H9 (cell line): ENCODE measurements at regions not wholly inside any gene's neighbourhood (a gene's known extent, or its start where the extent isn't known, plus 50 kb on each side); places are given as distances from the start of the nearest gene placed in this dataset.

Experiments
- DNase-seq: peaks from one replicate; pipeline ENCODE4 v3.0.0-alpha.2; 2017
- H2AFZ ChIP-seq: one replicate; pipeline ENCODE4 v1.6.1; 2013; ENCODE audit warnings: mild to moderate bottlenecking, low read length, control low read depth, moderate library complexity
- H2AK5ac ChIP-seq: 2 replicates; pipeline ENCODE4 v1.6.1; 2013; ENCODE audit warnings: low read length, control low read depth, mixed read lengths; ENCODE audit not compliant: insufficient read length
- H2BK120ac ChIP-seq: one replicate; pipeline ENCODE4 v1.6.1; 2013; ENCODE audit warnings: low read depth, mild to moderate bottlenecking, low read length, control low read depth, inconsistent platforms; ENCODE audit not compliant: poor library complexity, severe bottlenecking
- H2BK12ac ChIP-seq: 2 replicates; pipeline ENCODE4 v1.6.1; 2013; ENCODE audit warnings: low read length, control low read depth, mixed read lengths, low read depth; ENCODE audit not compliant: insufficient read length
- H2BK15ac ChIP-seq: 2 replicates; pipeline ENCODE4 v1.6.1; 2013; ENCODE audit warnings: low read depth, low read length, control low read depth
- H2BK20ac ChIP-seq: one replicate; pipeline ENCODE4 v1.6.1; 2013; ENCODE audit warnings: low read depth, mild to moderate bottlenecking, low read length, control low read depth, inconsistent platforms; ENCODE audit not compliant: poor library complexity, severe bottlenecking
- H2BK5ac ChIP-seq: 2 replicates; pipeline ENCODE4 v1.6.1; 2013; ENCODE audit warnings: low read length, control low read depth, mixed read lengths; ENCODE audit not compliant: insufficient read length
- H3K14ac ChIP-seq: 2 replicates; pipeline ENCODE4 v1.6.1; 2013; ENCODE audit warnings: low read length, control low read depth; ENCODE audit not compliant: insufficient read depth
- H3K18ac ChIP-seq: 2 replicates; pipeline ENCODE4 v1.6.1; 2013; ENCODE audit warnings: low read depth, mild to moderate bottlenecking, mixed read lengths, low read length, control low read depth; ENCODE audit not compliant: insufficient read length
- H3K23ac ChIP-seq: 2 replicates; pipeline ENCODE4 v1.6.1; 2013; ENCODE audit warnings: low read length, control low read depth, mixed read lengths, low read depth; ENCODE audit not compliant: insufficient read length
- H3K23me2 ChIP-seq: 2 replicates; pipeline ENCODE4 v1.6.1; 2013; ENCODE audit warnings: low read depth, mild to moderate bottlenecking, mixed read lengths, low read length, control low read depth; ENCODE audit not compliant: insufficient read length, poor library complexity, severe bottlenecking
- H3K27ac ChIP-seq: 2 replicates; pipeline ENCODE4 v1.5.1; 2013; ENCODE audit warnings: low read length, control low read depth, mixed read lengths, low read depth; ENCODE audit not compliant: insufficient read length
- H3K27me3 ChIP-seq: 2 replicates; pipeline ENCODE4 v1.6.1; 2013; ENCODE audit warnings: low read length, control low read depth, inconsistent platforms; ENCODE audit not compliant: insufficient read depth
- H3K4ac ChIP-seq: 2 replicates; pipeline ENCODE4 v1.6.1; 2013; ENCODE audit warnings: low read depth, mild to moderate bottlenecking, control low read depth, inconsistent platforms, low read length, moderate library complexity
- H3K4me1 ChIP-seq: 2 replicates; pipeline ENCODE4 v1.6.1; 2013; ENCODE audit warnings: low read length, control low read depth, inconsistent platforms; ENCODE audit not compliant: insufficient read depth
- H3K4me2 ChIP-seq: 2 replicates; pipeline ENCODE4 v1.6.1; 2013; ENCODE audit warnings: low read length, control low read depth, mixed read lengths; ENCODE audit not compliant: insufficient read length, insufficient read depth
- H3K56ac ChIP-seq: 2 replicates; pipeline ENCODE4 v1.6.1; 2013; ENCODE audit warnings: low read depth, mild to moderate bottlenecking, mixed read lengths, low read length, control low read depth; ENCODE audit not compliant: insufficient read length
- H3K79me1 ChIP-seq: 2 replicates; pipeline ENCODE4 v1.6.1; 2013; ENCODE audit warnings: low read depth, mild to moderate bottlenecking, moderate library complexity, low read length, control low read depth, inconsistent platforms; ENCODE audit not compliant: insufficient read depth, poor library complexity, severe bottlenecking
- H3K79me2 ChIP-seq: 2 replicates; pipeline ENCODE4 v1.6.1; 2013; ENCODE audit warnings: low read length, control low read depth, inconsistent platforms; ENCODE audit not compliant: insufficient read depth
- H3K9ac ChIP-seq: 2 replicates; pipeline ENCODE4 v1.6.1; 2013; ENCODE audit warnings: low read length, control low read depth, mixed read lengths; ENCODE audit not compliant: insufficient read length; ENCODE audit errors: extremely low read depth
- H3K9me3 ChIP-seq: one replicate; pipeline ENCODE4 v1.6.1; 2013; ENCODE audit warnings: low read depth, low read length, inconsistent platforms; ENCODE audit not compliant: control insufficient read depth
- H3T11ph ChIP-seq: one replicate; pipeline ENCODE4 v1.6.1; 2013; ENCODE audit warnings: mild to moderate bottlenecking, low read length, control low read depth, inconsistent platforms
- H4K20me1 ChIP-seq: one replicate; pipeline ENCODE4 v1.6.1; 2013; ENCODE audit not compliant: control insufficient read depth, insufficient read length, insufficient read depth
- H4K5ac ChIP-seq: 2 replicates; pipeline ENCODE4 v1.6.1; 2013; ENCODE audit warnings: low read depth, mild to moderate bottlenecking, mixed read lengths, low read length, control low read depth; ENCODE audit not compliant: insufficient read length
- H4K8ac ChIP-seq: replicated peaks from 2 replicates; pipeline ENCODE4 v1.6.1; 2013; ENCODE audit warnings: low read length, control low read depth, mixed read lengths, low read depth; ENCODE audit not compliant: insufficient read length
- H4K91ac ChIP-seq: 2 replicates; pipeline ENCODE4 v1.6.1; 2013; ENCODE audit warnings: low read depth, mild to moderate bottlenecking, moderate library complexity, mixed read lengths, low read length, control low read depth; ENCODE audit not compliant: insufficient read length
- H3K27ac Mint-ChIP-seq, 3 experiments: 2 replicates in 2 of 3; 3 replicates in 1 of 3; pipeline ENCODE4 v1.8.0; 2020 to 2021; ENCODE audit warnings: mixed read lengths in 3 of 3, mild to moderate bottlenecking in 1 of 3, moderate library complexity in 1 of 3
- H3K27me3 Mint-ChIP-seq: 2 replicates; pipeline ENCODE4 v1.8.0; 2021; ENCODE audit warnings: low read depth, mild to moderate bottlenecking, moderate library complexity, mixed read lengths
- H3K36me3 Mint-ChIP-seq, 3 experiments: 2 replicates in 2 of 3; 3 replicates in 1 of 3; pipeline ENCODE4 v1.8.0; 2020 to 2021; ENCODE audit warnings: low read depth in 3 of 3, mixed read lengths in 3 of 3; ENCODE audit not compliant: insufficient read depth in 1 of 3
- H3K4me1 Mint-ChIP-seq, 2 experiments: 2 replicates each; pipeline ENCODE4 v1.8.0; 2020; ENCODE audit warnings: mixed read lengths in 2 of 2
- H3K4me3 Mint-ChIP-seq, 2 experiments: 2 replicates in 1 of 2; 3 replicates in 1 of 2; pipeline ENCODE4 v1.8.0; 2020 to 2021; ENCODE audit warnings: mild to moderate bottlenecking in 2 of 2, mixed read lengths in 2 of 2, moderate library complexity in 1 of 2
- H3K9me3 Mint-ChIP-seq, 2 experiments: 2 replicates in 1 of 2; 3 replicates in 1 of 2; pipeline ENCODE4 v1.8.0; 2020; ENCODE audit warnings: mild to moderate bottlenecking in 2 of 2, mixed read lengths in 2 of 2, moderate library complexity in 1 of 2
- CTCF ChIP-seq: fragments of 200-600 bp; sonication (generic); conservative IDR thresholded peaks from 3 replicates; pipeline ENCODE4 v1.8.0; 2021; ENCODE audit warnings: antibody characterized with exemption, mild to moderate bottlenecking
- WGBS: extraction: QIAGEN DNeasy Blood & Tissue Kit; methylation state at CpG from one replicate; pipeline ENCODE4 v1.1.7; 2013; ENCODE audit warnings: missing lambda C conversion rate, low lambda C conversion rate, mixed read lengths; ENCODE audit not compliant: insufficient read length; ENCODE audit errors: extremely low coverage; 5-methylcytosine and 5-hydroxymethylcytosine counted together

- Histone ChIP-seq H2AFZ (no peak overlapping the region), H3K23ac (no peak overlapping the region), H2BK15ac (no peak overlapping the region), H3K14ac (no peak overlapping the region), H4K8ac (no peak overlapping the region), H3K9ac (no peak overlapping the region), H3K4me2 (no peak overlapping the region), H4K91ac (no peak overlapping the region), H3K79me2 (no peaks in the 10 kb centered on the region), H3K4me1 (no peaks in the 10 kb centered on the region; the same call in 1 of the 2 replicates), H3K27ac (no peak overlapping the region), H4K5ac (no peak overlapping the region), H3K4ac (no peak overlapping the region), H3K27me3 (no peaks in the 10 kb centered on the region), H3T11ph (no peak overlapping the region), H3K9me3 (no peaks in the 10 kb centered on the region), H2AK5ac (no peak overlapping the region), H2BK12ac (no peak overlapping the region), H4K20me1 (no peaks in the 10 kb centered on the region), H3K18ac (no peak overlapping the region), H2BK120ac (no peak overlapping the region), H2BK20ac (no peak overlapping the region), H3K56ac (no peak overlapping the region), H3K79me1 (no peaks in the 10 kb centered on the region), H3K23me2 (no peaks in the 10 kb centered on the region), H2BK5ac (no peak overlapping the region)
- Mint-ChIP-seq H3K27ac (no peak overlapping the region), H3K9me3 (no peaks in the 10 kb centered on the region), H3K4me3 (no peak overlapping the region), H3K36me3 (no peaks in the 10 kb centered on the region), H3K4me1 (peaks cover 7 to 10% of the 10 kb centered on the region in 2 experiments), H3K27me3 (no peaks in the 10 kb centered on the region)
- no peak for TF ChIP-seq CTCF
- WGBS, result no CpG with 5 or more reads among the region's 4 CpGs
- no peak for DNase-seq
Observed at GRCh38 chr4:177182166-177182565, 127.5 kb upstream of the NEIL3 start.
